HG03442 (cell line): ENCODE measurements at regions not wholly inside any gene's neighbourhood (a gene's known extent, or its start where the extent isn't known, plus 50 kb on each side); places are given as distances from the start of the nearest gene placed in this dataset.
"Not testable (repeated sequence)": the region's sequence is repeated elsewhere in the genome, so short reads cannot be mapped to it uniquely, and the experiment has no call there.

Source experiments
- ATAC-seq: cut with Tn5 transposase; IDR thresholded peaks from one replicate; pipeline ENCODE4 v1.9.1; 2021; ENCODE audit warnings: mild to moderate bottlenecking, moderate library complexity; ENCODE audit not compliant: unreplicated experiment

DNA sequence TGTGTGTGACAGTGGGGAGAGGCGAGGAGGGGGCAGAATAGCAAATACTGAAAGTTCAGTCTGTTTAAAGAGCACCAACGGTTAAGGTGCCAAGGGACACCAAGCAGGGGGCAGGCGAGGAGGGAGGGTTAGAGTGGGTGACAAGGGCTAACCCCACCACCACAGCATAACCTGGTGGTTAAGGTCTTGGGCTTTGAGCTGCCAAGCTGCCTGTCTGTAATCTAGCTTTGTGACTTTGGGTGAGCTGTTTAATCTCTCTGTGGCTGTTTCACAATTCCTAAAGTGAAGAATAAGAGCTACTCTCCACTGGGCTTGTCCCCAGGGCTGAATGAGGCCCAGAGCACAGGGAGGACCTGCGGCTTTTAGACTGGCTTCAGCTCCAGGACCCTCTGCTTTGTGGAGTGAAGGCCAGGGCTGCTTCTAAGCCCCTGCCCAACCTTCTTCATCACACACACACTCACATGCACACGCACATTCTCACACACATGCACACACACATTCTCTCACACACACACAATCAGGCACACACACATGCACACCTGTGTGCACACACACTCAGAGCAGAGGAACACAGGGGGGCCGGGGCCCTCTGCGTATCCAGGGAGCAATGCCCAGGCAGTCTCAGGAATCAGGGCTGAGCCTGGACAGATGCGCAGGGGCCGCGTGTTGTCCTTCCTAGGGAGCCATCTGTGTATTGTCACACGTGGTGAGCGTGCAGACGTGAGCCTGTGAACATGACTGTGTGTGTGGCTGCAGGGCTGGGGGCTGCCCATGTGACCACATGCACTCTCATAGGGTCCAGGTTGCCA lies 101.6 kb upstream of the TARDBP start:
- ATAC-seq = no peak

DNA sequence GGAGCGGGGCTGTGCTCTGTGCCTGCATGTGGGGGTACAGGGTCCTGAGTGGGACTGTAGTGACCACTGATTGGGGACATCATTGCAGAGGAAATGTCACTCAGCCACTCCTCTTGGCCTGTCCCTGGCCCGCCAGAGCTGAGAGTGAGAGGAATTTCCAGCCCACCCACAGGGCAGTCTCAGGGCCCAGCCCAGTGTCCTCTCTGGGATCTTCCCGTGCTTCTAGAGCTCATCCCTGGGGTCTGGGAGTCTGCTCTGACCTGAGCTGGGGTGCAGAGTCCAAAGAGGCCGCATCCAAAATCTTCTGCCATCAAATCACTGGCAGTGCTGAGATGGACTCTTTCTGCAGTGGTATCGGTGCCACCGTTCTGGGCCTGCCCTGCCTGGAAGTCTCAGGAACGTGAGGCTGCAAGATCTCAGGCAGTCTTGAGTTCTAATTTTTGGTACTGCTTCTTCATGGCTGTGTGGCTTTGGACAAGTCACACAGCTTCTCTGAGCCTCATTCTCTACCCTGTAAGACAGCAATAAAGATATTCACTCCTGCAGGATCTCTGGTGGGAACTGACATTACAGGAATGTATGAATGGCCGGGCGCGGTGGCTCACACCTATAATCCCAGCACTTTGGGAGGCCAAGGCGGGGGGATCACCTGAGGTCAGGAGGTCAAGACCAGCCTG lies 100.8 kb upstream of the TARDBP start:
- no peak for ATAC-seq

DNA sequence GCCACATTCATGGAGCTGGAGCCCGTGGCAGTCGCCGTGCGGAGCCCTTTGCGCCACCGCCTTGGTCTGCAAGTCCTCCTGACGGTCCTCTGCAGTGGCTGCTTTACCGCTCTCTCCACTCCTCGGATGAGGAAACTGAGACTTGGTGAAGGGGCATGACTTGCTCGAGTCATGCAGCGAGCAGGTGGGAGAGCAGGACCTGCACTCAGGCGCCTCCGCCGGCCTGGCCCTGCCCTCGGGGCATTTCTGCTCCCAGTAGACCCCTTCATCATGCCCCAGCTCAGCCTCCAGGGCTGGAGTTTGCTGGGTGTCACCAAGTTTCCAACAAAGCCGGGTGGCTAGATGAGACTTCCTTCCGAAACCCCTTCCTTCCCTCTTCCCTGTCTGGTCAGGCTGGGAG lies 100.0 kb upstream of the TARDBP start:
- ATAC-seq = no peak

GRCh38 chr1:10914056-10914455 lies 98.4 kb upstream of the TARDBP start:
- ATAC-seq = no peak

DNA sequence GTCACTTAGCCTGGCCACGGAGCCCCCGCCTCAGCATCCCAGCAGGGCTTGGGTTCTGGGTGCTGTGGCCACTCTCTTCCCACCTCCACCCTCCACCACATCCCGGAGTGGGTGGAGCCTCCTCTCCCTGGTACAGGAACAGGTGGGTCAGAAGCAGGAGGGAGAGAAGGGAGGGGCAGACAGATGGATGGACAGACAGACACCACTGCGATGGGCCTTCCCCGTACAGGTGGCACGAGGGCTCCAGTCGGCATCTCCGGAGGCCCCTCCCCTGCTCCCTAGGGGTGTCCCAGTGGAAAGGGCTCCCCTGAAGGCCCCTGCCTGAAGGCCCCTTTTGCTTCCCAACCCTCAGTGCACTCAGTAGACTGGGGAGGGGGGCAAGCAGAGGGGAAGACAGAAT lies 96.9 kb upstream of the TARDBP start:
- no peak for ATAC-seq

GRCh38 chr1:10916311-10916710 lies 96.1 kb upstream of the TARDBP start:
- no peak for ATAC-seq

DNA sequence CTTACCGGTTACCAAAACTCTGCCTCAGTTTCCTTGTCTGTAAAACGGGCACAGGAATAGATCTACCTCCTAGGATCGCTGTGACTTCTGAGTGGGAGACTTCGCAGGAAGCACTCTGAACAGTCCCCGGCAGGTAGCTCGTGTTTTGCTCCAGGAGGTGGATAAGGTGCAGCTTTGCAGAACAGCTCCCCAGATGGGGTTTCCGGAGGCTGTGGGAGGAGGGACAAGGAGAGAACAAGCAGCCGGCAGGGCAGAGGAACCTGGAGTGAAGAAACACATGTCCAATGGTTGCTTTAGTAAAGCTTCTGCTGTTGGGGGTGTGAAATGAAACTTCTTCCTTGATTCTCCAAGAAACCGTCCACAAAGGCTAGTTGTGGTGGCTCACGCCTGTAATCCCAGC lies 95.5 kb upstream of the TARDBP start:
- ATAC-seq = no peak

- ATAC-seq = no peak
Observed at GRCh38 chr1:10917513-10918454, 94.7 kb upstream of the TARDBP start.

GRCh38 chr1:10918531-10918930 lies 93.9 kb upstream of the TARDBP start:
- no peak for ATAC-seq

- ATAC-seq = no peak
Observed at GRCh38 chr1:10920063-10920626, 92.3 kb upstream of the TARDBP start.

GRCh38 chr1:10922315-10923060 lies 90.0 kb upstream of the TARDBP start:
- ATAC-seq = not testable (repeated sequence)

- ATAC-seq = no peak
Observed at GRCh38 chr1:10924030-10924429, 88.4 kb upstream of the TARDBP start.

GRCh38 chr1:10928654-10929053 lies 83.8 kb upstream of the TARDBP start:
- ATAC-seq = no peak

- ATAC-seq = no peak
Observed at GRCh38 chr1:10932088-10932487, 80.4 kb upstream of the TARDBP start.

- ATAC-seq = no peak
Observed at GRCh38 chr1:10934150-10934818, 78.2 kb upstream of the TARDBP start.

DNA sequence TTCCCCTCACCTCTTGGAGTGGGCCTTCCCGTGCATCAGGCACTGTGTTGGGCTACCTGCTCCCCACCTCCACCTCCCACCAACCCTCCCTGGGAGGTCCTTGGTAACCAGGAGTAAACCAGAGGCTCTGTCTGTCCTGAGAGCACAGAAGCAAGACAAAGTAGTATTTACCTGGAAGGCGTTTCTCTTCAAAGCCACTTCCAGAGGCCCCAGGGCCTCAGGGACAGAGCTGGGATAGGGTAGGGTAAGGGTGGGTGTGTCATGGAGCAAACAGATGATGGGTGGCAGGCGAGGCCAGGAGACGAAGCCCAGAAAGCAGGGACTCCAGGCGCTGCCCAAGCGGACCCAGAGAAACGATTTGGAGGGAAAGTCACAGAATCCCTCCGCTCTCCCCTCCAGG lies 77.2 kb upstream of the TARDBP start:
- ATAC-seq = no peak

DNA sequence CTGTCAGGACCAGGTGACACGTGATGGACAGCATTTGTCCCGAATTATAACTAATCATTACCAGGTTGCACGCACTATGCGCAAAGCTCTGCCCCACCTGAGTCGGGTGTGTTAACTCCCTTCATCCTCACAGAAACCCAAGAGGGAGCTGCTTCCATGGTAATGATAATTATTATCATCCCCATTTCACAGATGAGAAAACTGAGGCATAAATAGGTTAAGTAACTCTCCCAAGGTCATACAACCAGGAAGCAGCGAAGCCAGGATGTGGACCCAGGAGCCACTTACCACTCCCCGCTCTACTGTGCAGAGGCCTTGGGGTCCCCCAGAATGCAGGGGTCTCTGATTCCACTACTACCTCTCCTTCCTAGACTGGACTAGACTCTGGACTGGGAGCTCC lies 76.7 kb upstream of the TARDBP start:
- no peak for ATAC-seq

DNA sequence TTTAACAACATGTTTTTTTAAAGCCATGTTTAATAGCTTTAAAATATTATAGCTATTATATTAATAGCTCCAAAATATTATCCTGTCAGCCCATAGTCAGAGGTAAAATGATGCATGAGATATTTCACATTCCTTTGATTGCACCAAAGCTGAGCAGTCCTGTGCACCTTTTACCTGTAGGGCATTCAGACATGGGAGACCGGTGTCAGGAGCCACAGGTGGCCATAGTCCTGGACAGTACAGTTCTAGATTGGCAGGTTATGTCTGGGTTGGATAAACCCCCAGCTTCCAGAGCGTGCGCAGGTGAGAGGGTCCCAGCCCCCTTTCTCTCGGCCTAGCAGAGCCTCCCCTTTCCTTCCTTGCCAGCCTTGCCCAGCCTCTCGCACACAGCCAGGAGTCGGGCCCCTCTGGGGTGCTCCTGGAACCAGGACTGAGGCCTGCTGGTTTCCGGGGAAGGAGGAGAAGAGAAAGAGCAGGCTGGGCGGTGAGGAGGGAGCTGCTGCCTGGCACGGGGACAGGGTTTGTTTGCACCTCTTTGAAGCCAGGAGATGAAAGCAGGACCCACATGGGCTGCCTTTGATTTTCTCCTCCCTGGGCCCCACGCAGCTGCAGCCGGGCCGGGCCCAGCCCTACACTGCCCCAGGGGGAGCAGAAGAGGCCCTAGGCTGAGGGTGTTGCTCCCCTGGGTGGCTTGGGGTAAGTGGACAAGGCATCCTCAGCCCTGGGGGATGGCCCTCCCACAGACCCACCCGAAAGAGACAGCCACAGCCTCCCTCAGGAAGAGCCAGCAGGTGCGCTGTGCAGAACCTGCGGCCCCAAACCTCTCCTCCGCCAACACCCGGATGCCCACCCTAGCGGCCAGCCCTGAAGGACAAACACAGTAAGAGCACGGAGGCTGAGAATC lies 75.2 kb upstream of the TARDBP start:
- ATAC-seq = no peak
